MCF 10A (cell line): ENCODE measurements at regions not wholly inside any gene's neighbourhood (a gene's known extent, or its start where the extent isn't known, plus 50 kb on each side); places are given as distances from the start of the nearest gene placed in this dataset.

Source experiments
- BruUV-seq: library from RNA; stranded (reverse); fragments of 400-500 nt; replicated peaks from 2 replicates; lab custom pipeline; 2021; lab: Mats Ljungman, UMichigan
- CTCF ChIA-PET: fragments of 300-600 bp; sonication (Branson Sonifier 250); formaldehyde crosslinking; extraction: SDS; loops from one replicate; lab custom pipeline; 2021; ENCODE audit warnings: antibody characterized with exemption, inconsistent platforms; lab: Yijun Ruan, JAX
- POLR2A ChIA-PET: fragments of 300-600, 350-650 bp; sonication (Branson Sonifier 250); formaldehyde crosslinking; extraction: SDS; loops from one replicate; lab custom pipeline; 2020; ENCODE audit warnings: antibody characterized with exemption, inconsistent platforms; lab: Yijun Ruan, JAX
- DNase-seq: peaks from one replicate; pipeline ENCODE4 v3.0.0-alpha.2; 2018; ENCODE audit not compliant: unreplicated experiment
- H3K27ac Mint-ChIP-seq: one replicate; pipeline ENCODE4 v1.8.0; 2022; ENCODE audit warnings: mild to moderate bottlenecking, low read depth, mixed read lengths; ENCODE audit not compliant: unreplicated experiment
- H3K27me3 Mint-ChIP-seq: one replicate; pipeline ENCODE4 v1.8.0; 2022; ENCODE audit warnings: mixed read lengths; ENCODE audit not compliant: insufficient read depth, unreplicated experiment
- H3K36me3 Mint-ChIP-seq: one replicate; pipeline ENCODE4 v1.8.0; 2022; ENCODE audit warnings: mild to moderate bottlenecking, moderate library complexity, mixed read lengths; ENCODE audit not compliant: insufficient read depth, unreplicated experiment
- H3K4me1 Mint-ChIP-seq: one replicate; pipeline ENCODE4 v1.8.0; 2022; ENCODE audit warnings: mixed read lengths; ENCODE audit not compliant: insufficient read depth, unreplicated experiment
- H3K4me3 Mint-ChIP-seq: one replicate; pipeline ENCODE4 v1.8.0; 2022; ENCODE audit warnings: mild to moderate bottlenecking, moderate library complexity, mixed read lengths; ENCODE audit not compliant: unreplicated experiment
- H3K9me3 Mint-ChIP-seq: one replicate; pipeline ENCODE4 v1.8.0; 2022; ENCODE audit warnings: mixed read lengths; ENCODE audit not compliant: unreplicated experiment
- CTCF ChIP-seq: fragments of 200-600 bp; IDR thresholded peaks from one replicate; pipeline ENCODE4 v1.8.0; 2022; ENCODE audit warnings: antibody characterized with exemption, mild to moderate bottlenecking; ENCODE audit not compliant: unreplicated experiment
- intact Hi-C: fragments of 100-400 bp; cut with micrococcal nuclease; formaldehyde crosslinking; loops from 2 replicates; pipeline ENCODE4 v1.14.1; 2022

- Mint-ChIP-seq H3K9me3 (no peaks in the 10 kb centered on the region), H3K4me3 (no peak overlapping the region), H3K4me1 (peaks cover 16% of the 10 kb centered on the region), H3K27me3 (no peaks in the 10 kb centered on the region), H3K36me3 (no peaks in the 10 kb centered on the region), H3K27ac (no peak overlapping the region)
- BruUV-seq, result no TSS peak
- intact Hi-C loops, result no loop called here
- DNase-seq, result no peak
- no peak for TF ChIP-seq CTCF
- ChIA-PET POLR2A (no interaction called here), CTCF (interaction anchor here (0.5 to 0.6 kb wide), 2 partner anchors 258 to 267 kb away, joined by 3 read pairs; no protein-coding TSS in a partner anchor)
Observed at GRCh38 chr20:22918286-22918983, 116.7 kb upstream of the SSTR4 start.

- H3K27ac Mint-ChIP-seq, result no peak overlapping the region
- no TSS peak for BruUV-seq
- DNase-seq, result no peak
- H3K36me3 Mint-ChIP-seq, result no peaks in the 10 kb centered on the region
- TF ChIP-seq CTCF, result no peak
- intact Hi-C loops, result no loop called here
- H3K4me1 Mint-ChIP-seq, result peaks cover 16% of the 10 kb centered on the region
- ChIA-PET POLR2A (interaction anchor here (0.6 to 1.0 kb wide), 2 partner anchors 9 to 53 kb away, joined by 3 to 4 read pairs; no protein-coding TSS in a partner anchor), CTCF (interaction anchor here (0.6 to 2.0 kb wide), 6 partner anchors 9 to 1296 kb away, joined by 3 to 4 read pairs (median 4); no protein-coding TSS in a partner anchor)
- H3K27me3 Mint-ChIP-seq, result no peaks in the 10 kb centered on the region
- H3K4me3 Mint-ChIP-seq, result no peak overlapping the region
- H3K9me3 Mint-ChIP-seq, result no peaks in the 10 kb centered on the region
Observed at GRCh38 chr20:22920898-22921297, 114.2 kb upstream of the SSTR4 start.

- peak; percentile 52 for DNase-seq
- intact Hi-C loops, result no loop called here
- H3K27me3 Mint-ChIP-seq, result no peaks in the 10 kb centered on the region
- no peaks in the 10 kb centered on the region for H3K36me3 Mint-ChIP-seq
- no peak for TF ChIP-seq CTCF
- no peak overlapping the region for H3K4me3 Mint-ChIP-seq
- BruUV-seq, result no TSS peak
- ChIA-PET CTCF (interaction anchor here (0.6 to 2.0 kb wide), 7 partner anchors 19 to 1295 kb away, joined by 3 to 5 read pairs (median 4); no protein-coding TSS in a partner anchor), POLR2A (interaction anchor here (0.6 to 1.0 kb wide), 4 partner anchors 9 to 118 kb away, joined by 3 to 4 read pairs (median 3); no protein-coding TSS in a partner anchor)
- H3K4me1 Mint-ChIP-seq, result peaks cover 16% of the 10 kb centered on the region
- no peaks in the 10 kb centered on the region for H3K9me3 Mint-ChIP-seq
- peak overlapping the region; percentile 80 for H3K27ac Mint-ChIP-seq
Observed at GRCh38 chr20:22921595-22922421, 113.3 kb upstream of the SSTR4 start.

- Mint-ChIP-seq H3K36me3 (no peaks in the 10 kb centered on the region), H3K27me3 (no peaks in the 10 kb centered on the region), H3K4me3 (no peak overlapping the region), H3K9me3 (no peaks in the 10 kb centered on the region), H3K27ac (no peak overlapping the region), H3K4me1 (peaks cover 16% of the 10 kb centered on the region)
- POLR2A ChIA-PET, result interaction anchor here (0.6 kb wide), 1 partner anchor 408 kb away, joined by 3 read pairs; no protein-coding TSS in a partner anchor
- intact Hi-C loops, result no loop called here
- TF ChIP-seq CTCF, result no peak
- no TSS peak for BruUV-seq
- CTCF ChIA-PET, result interaction anchor here (1.4 to 2.0 kb wide), 2 partner anchors 51 to 231 kb away, joined by 3 to 4 read pairs; no protein-coding TSS in a partner anchor
- DNase-seq, result no peak
Observed at GRCh38 chr20:22922987-22923386, 112.1 kb upstream of the SSTR4 start.
